H9 (cell line): ENCODE measurements at regions not wholly inside any gene's neighbourhood (a gene's known extent, or its start where the extent isn't known, plus 50 kb on each side); places are given as distances from the start of the nearest gene placed in this dataset.

ENCODE experiments used
- DNase-seq: peaks from one replicate; pipeline ENCODE4 v3.0.0-alpha.2; 2017
- H2AFZ ChIP-seq: one replicate; pipeline ENCODE4 v1.6.1; 2013; ENCODE audit warnings: mild to moderate bottlenecking, low read length, control low read depth, moderate library complexity
- H2AK5ac ChIP-seq: 2 replicates; pipeline ENCODE4 v1.6.1; 2013; ENCODE audit warnings: low read length, control low read depth, mixed read lengths; ENCODE audit not compliant: insufficient read length
- H2BK120ac ChIP-seq: one replicate; pipeline ENCODE4 v1.6.1; 2013; ENCODE audit warnings: low read depth, mild to moderate bottlenecking, low read length, control low read depth, inconsistent platforms; ENCODE audit not compliant: poor library complexity, severe bottlenecking
- H2BK12ac ChIP-seq: 2 replicates; pipeline ENCODE4 v1.6.1; 2013; ENCODE audit warnings: low read length, control low read depth, mixed read lengths, low read depth; ENCODE audit not compliant: insufficient read length
- H2BK15ac ChIP-seq: 2 replicates; pipeline ENCODE4 v1.6.1; 2013; ENCODE audit warnings: low read depth, low read length, control low read depth
- H2BK20ac ChIP-seq: one replicate; pipeline ENCODE4 v1.6.1; 2013; ENCODE audit warnings: low read depth, mild to moderate bottlenecking, low read length, control low read depth, inconsistent platforms; ENCODE audit not compliant: poor library complexity, severe bottlenecking
- H2BK5ac ChIP-seq: 2 replicates; pipeline ENCODE4 v1.6.1; 2013; ENCODE audit warnings: low read length, control low read depth, mixed read lengths; ENCODE audit not compliant: insufficient read length
- H3K14ac ChIP-seq: 2 replicates; pipeline ENCODE4 v1.6.1; 2013; ENCODE audit warnings: low read length, control low read depth; ENCODE audit not compliant: insufficient read depth
- H3K18ac ChIP-seq: 2 replicates; pipeline ENCODE4 v1.6.1; 2013; ENCODE audit warnings: low read depth, mild to moderate bottlenecking, mixed read lengths, low read length, control low read depth; ENCODE audit not compliant: insufficient read length
- H3K23ac ChIP-seq: 2 replicates; pipeline ENCODE4 v1.6.1; 2013; ENCODE audit warnings: low read length, control low read depth, mixed read lengths, low read depth; ENCODE audit not compliant: insufficient read length
- H3K23me2 ChIP-seq: 2 replicates; pipeline ENCODE4 v1.6.1; 2013; ENCODE audit warnings: low read depth, mild to moderate bottlenecking, mixed read lengths, low read length, control low read depth; ENCODE audit not compliant: insufficient read length, poor library complexity, severe bottlenecking
- H3K27ac ChIP-seq: 2 replicates; pipeline ENCODE4 v1.5.1; 2013; ENCODE audit warnings: low read length, control low read depth, mixed read lengths, low read depth; ENCODE audit not compliant: insufficient read length
- H3K27me3 ChIP-seq: 2 replicates; pipeline ENCODE4 v1.6.1; 2013; ENCODE audit warnings: low read length, control low read depth, inconsistent platforms; ENCODE audit not compliant: insufficient read depth
- H3K4ac ChIP-seq: 2 replicates; pipeline ENCODE4 v1.6.1; 2013; ENCODE audit warnings: low read depth, mild to moderate bottlenecking, control low read depth, inconsistent platforms, low read length, moderate library complexity
- H3K4me1 ChIP-seq: 2 replicates; pipeline ENCODE4 v1.6.1; 2013; ENCODE audit warnings: low read length, control low read depth, inconsistent platforms; ENCODE audit not compliant: insufficient read depth
- H3K4me2 ChIP-seq: 2 replicates; pipeline ENCODE4 v1.6.1; 2013; ENCODE audit warnings: low read length, control low read depth, mixed read lengths; ENCODE audit not compliant: insufficient read length, insufficient read depth
- H3K56ac ChIP-seq: 2 replicates; pipeline ENCODE4 v1.6.1; 2013; ENCODE audit warnings: low read depth, mild to moderate bottlenecking, mixed read lengths, low read length, control low read depth; ENCODE audit not compliant: insufficient read length
- H3K79me1 ChIP-seq: 2 replicates; pipeline ENCODE4 v1.6.1; 2013; ENCODE audit warnings: low read depth, mild to moderate bottlenecking, moderate library complexity, low read length, control low read depth, inconsistent platforms; ENCODE audit not compliant: insufficient read depth, poor library complexity, severe bottlenecking
- H3K79me2 ChIP-seq: 2 replicates; pipeline ENCODE4 v1.6.1; 2013; ENCODE audit warnings: low read length, control low read depth, inconsistent platforms; ENCODE audit not compliant: insufficient read depth
- H3K9ac ChIP-seq: 2 replicates; pipeline ENCODE4 v1.6.1; 2013; ENCODE audit warnings: low read length, control low read depth, mixed read lengths; ENCODE audit not compliant: insufficient read length; ENCODE audit errors: extremely low read depth
- H3K9me3 ChIP-seq: one replicate; pipeline ENCODE4 v1.6.1; 2013; ENCODE audit warnings: low read depth, low read length, inconsistent platforms; ENCODE audit not compliant: control insufficient read depth
- H3T11ph ChIP-seq: one replicate; pipeline ENCODE4 v1.6.1; 2013; ENCODE audit warnings: mild to moderate bottlenecking, low read length, control low read depth, inconsistent platforms
- H4K20me1 ChIP-seq: one replicate; pipeline ENCODE4 v1.6.1; 2013; ENCODE audit not compliant: control insufficient read depth, insufficient read length, insufficient read depth
- H4K5ac ChIP-seq: 2 replicates; pipeline ENCODE4 v1.6.1; 2013; ENCODE audit warnings: low read depth, mild to moderate bottlenecking, mixed read lengths, low read length, control low read depth; ENCODE audit not compliant: insufficient read length
- H4K8ac ChIP-seq: replicated peaks from 2 replicates; pipeline ENCODE4 v1.6.1; 2013; ENCODE audit warnings: low read length, control low read depth, mixed read lengths, low read depth; ENCODE audit not compliant: insufficient read length
- H4K91ac ChIP-seq: 2 replicates; pipeline ENCODE4 v1.6.1; 2013; ENCODE audit warnings: low read depth, mild to moderate bottlenecking, moderate library complexity, mixed read lengths, low read length, control low read depth; ENCODE audit not compliant: insufficient read length
- H3K27ac Mint-ChIP-seq, 3 experiments: 2 replicates in 2 of 3; 3 replicates in 1 of 3; pipeline ENCODE4 v1.8.0; 2020 to 2021; ENCODE audit warnings: mixed read lengths in 3 of 3, mild to moderate bottlenecking in 1 of 3, moderate library complexity in 1 of 3
- H3K27me3 Mint-ChIP-seq: 2 replicates; pipeline ENCODE4 v1.8.0; 2021; ENCODE audit warnings: low read depth, mild to moderate bottlenecking, moderate library complexity, mixed read lengths
- H3K36me3 Mint-ChIP-seq, 3 experiments: 2 replicates in 2 of 3; 3 replicates in 1 of 3; pipeline ENCODE4 v1.8.0; 2020 to 2021; ENCODE audit warnings: low read depth in 3 of 3, mixed read lengths in 3 of 3; ENCODE audit not compliant: insufficient read depth in 1 of 3
- H3K4me1 Mint-ChIP-seq, 2 experiments: 2 replicates each; pipeline ENCODE4 v1.8.0; 2020; ENCODE audit warnings: mixed read lengths in 2 of 2
- H3K4me3 Mint-ChIP-seq, 2 experiments: 2 replicates in 1 of 2; 3 replicates in 1 of 2; pipeline ENCODE4 v1.8.0; 2020 to 2021; ENCODE audit warnings: mild to moderate bottlenecking in 2 of 2, mixed read lengths in 2 of 2, moderate library complexity in 1 of 2
- H3K9me3 Mint-ChIP-seq, 2 experiments: 2 replicates in 1 of 2; 3 replicates in 1 of 2; pipeline ENCODE4 v1.8.0; 2020; ENCODE audit warnings: mild to moderate bottlenecking in 2 of 2, mixed read lengths in 2 of 2, moderate library complexity in 1 of 2
- CTCF ChIP-seq: fragments of 200-600 bp; sonication (generic); conservative IDR thresholded peaks from 3 replicates; pipeline ENCODE4 v1.8.0; 2021; ENCODE audit warnings: antibody characterized with exemption, mild to moderate bottlenecking
- WGBS: extraction: QIAGEN DNeasy Blood & Tissue Kit; methylation state at CpG from one replicate; pipeline ENCODE4 v1.1.7; 2013; ENCODE audit warnings: missing lambda C conversion rate, low lambda C conversion rate, mixed read lengths; ENCODE audit not compliant: insufficient read length; ENCODE audit errors: extremely low coverage; 5-methylcytosine and 5-hydroxymethylcytosine counted together

GRCh38 chr14:89588840-89589296 is 171.8 kb upstream of the FOXN3 start:
- Histone ChIP-seq H2AFZ (no peak overlapping the region), H2BK120ac (no peak overlapping the region), H3K18ac (no peak overlapping the region), H2BK5ac (no peak overlapping the region), H4K8ac (no peak overlapping the region), H3K14ac (no peak overlapping the region), H4K5ac (no peak overlapping the region), H3K27me3 (no peaks in the 10 kb centered on the region), H3K27ac (no peak overlapping the region), H2BK20ac (no peak overlapping the region), H4K20me1 (no peaks in the 10 kb centered on the region), H3K9me3 (no peaks in the 10 kb centered on the region), H3K9ac (no peak overlapping the region), H3K4me1 (peaks cover 13% of the 10 kb centered on the region; the same call in 1 of the 2 replicates), H3T11ph (no peak overlapping the region), H4K91ac (no peak overlapping the region), H3K4ac (no peak overlapping the region), H3K23ac (no peak overlapping the region), H2BK15ac (no peak overlapping the region), H3K4me2 (no peak overlapping the region), H2BK12ac (no peak overlapping the region), H3K79me1 (no peaks in the 10 kb centered on the region), H2AK5ac (no peak overlapping the region), H3K23me2 (no peaks in the 10 kb centered on the region), H3K56ac (no peak overlapping the region), H3K79me2 (peaks cover 32% of the 10 kb centered on the region)
- Mint-ChIP-seq H3K27me3 (no peaks in the 10 kb centered on the region), H3K4me3 (no peak overlapping the region), H3K36me3 (peaks cover 10 to 24% (median 24%) of the 10 kb centered on the region in 3 experiments), H3K9me3 (peaks cover 0 to 3% of the 10 kb centered on the region in 2 experiments; a peak in 2 of 5 replicates), H3K4me1 (peaks cover 55 to 61% of the 10 kb centered on the region in 2 experiments), H3K27ac (no peak overlapping the region; a peak in 1 of 7 replicates)
- TF ChIP-seq CTCF, result no peak
- no peak for DNase-seq
- WGBS, result no CpG with 5 or more reads among the region's 1 CpG
